Heart right ventricle (tissue), 16 donors: ENCODE measurements at regions not wholly inside any gene's neighbourhood (a gene's known extent, or its start where the extent isn't known, plus 50 kb on each side); places are given as distances from the start of the nearest gene placed in this dataset.

Experiments
- ATAC-seq, 8 donors: fragments of 200-7000 bp; cut with Tn5 transposase; one replicate each; pipeline ENCODE4 v1.9.1; 2020; ENCODE audit warnings: mild to moderate bottlenecking in 8 of 8, moderate library complexity in 8 of 8, moderate number of reproducible peaks in 1 of 8
- DNase-seq, 2 donors: peaks; one replicate each; pipeline ENCODE4 v3.0.0-alpha.2; 2020
- H3K27ac ChIP-seq, 10 donors: fragments of 200-600 bp; sonication (generic) in 2 of 10; one replicate each; pipeline versions ENCODE4 v1.5.0 to v1.8.0; 2020 to 2022; ENCODE audit warnings: mild to moderate bottlenecking in 3 of 10
- H3K27me3 ChIP-seq, 7 donors: fragments of 200-600 bp; one replicate each; pipeline ENCODE4 v1.8.0; 2021 to 2022; ENCODE audit warnings: mild to moderate bottlenecking in 2 of 7
- H3K36me3 ChIP-seq, 9 donors: fragments of 200-600 bp; sonication (generic) in 1 of 9; one replicate each; pipeline versions ENCODE4 v1.5.0 to v1.8.0; 2020 to 2022; ENCODE audit warnings: mild to moderate bottlenecking in 2 of 9
- H3K4me1 ChIP-seq, 9 donors: fragments of 200-600 bp; sonication (generic) in 1 of 9; one replicate each; pipeline versions ENCODE4 v1.5.0 to v1.8.0; 2020 to 2022; ENCODE audit warnings: mild to moderate bottlenecking in 4 of 9
- H3K4me3 ChIP-seq, 10 donors: fragments of 200-600 bp; sonication (generic) in 2 of 10; one replicate each; pipeline versions ENCODE4 v1.5.0 to v1.8.0; 2020 to 2022; ENCODE audit warnings: mild to moderate bottlenecking in 7 of 10, moderate library complexity in 2 of 10
- H3K9me3 ChIP-seq, 11 donors: fragments of 200-600 bp in 10 of 11; sonication (generic) in 2 of 11; one replicate each; pipeline versions ENCODE4 v1.5.0 to v1.8.0; 2013 to 2022; ENCODE audit warnings: mild to moderate bottlenecking in 2 of 11, control low read depth in 1 of 11, moderate library complexity in 1 of 11
- CTCF ChIP-seq, 9 donors: fragments of 200-600 bp; sonication (generic) in 2 of 9; IDR thresholded peaks; one replicate each; pipeline versions ENCODE4 v1.5.0 to v1.8.0; 2021 to 2022; ENCODE audit warnings: antibody characterized with exemption in 9 of 9, mild to moderate bottlenecking in 5 of 9, moderate library complexity in 1 of 9
- WGBS, 2 donors: extraction: QIAGEN DNeasy Blood & Tissue Kit; methylation state at CpG; one replicate each; pipeline ENCODE4 v1.1.7; 2013; ENCODE audit warnings: inconsistent platforms in 1 of 2; 5-methylcytosine and 5-hydroxymethylcytosine counted together
- intact Hi-C, 10 donors: fragments of 100-400 bp; cut with DNase I; formaldehyde crosslinking; loops; one replicate each; pipeline versions ENCODE4 v1.11.1 to v1.14.2; 2022
- donor health status: Arrhythmogenic right ventricular cardiomyopathy.
- donor health status: ischemic (EF 13 %, LVEDD 7.1; RV severe dilation, severe dysfunction).
- donor health status: healthy with polysubstance abuse.
- donor health status: DM: no; HTN: yes; CAD: no.
- donor health status: DM: no; HTN: no; CAD: no.
- donor health status: ischemic (EF 25% LVEDD 6.9; RV normal size, moderate dysfunction).
- donor health status: ischemic (EF 25% LVEDD 5.7; RV mildly dilated, moderate dysfunction).
- donor health status: healthy.
- donor health status: DM: yes; HTN: yes; CAD: no.
- donor health status: Ischemic cardiomyopathy.
- donor health status: ischemic (EF 35%, LVEDD 5.7; RV mildly dilated, moderate dysfunction).
- donor health status: nonischemic (EF 11% LVEDD 7.7; RV severe dilation, severe dysfunction).
- donor health status: DM: yes; HTN: yes; CAD: no.
- donor health status: PGD.
- donor health status: ischemic (EF 29% LVEDD 5.4; RV normal size, mild dysfunction).
- donor health status: nonischemic (EF 23%, LVEDD 6.1; RV moderate dilation, normal function).

DNA sequence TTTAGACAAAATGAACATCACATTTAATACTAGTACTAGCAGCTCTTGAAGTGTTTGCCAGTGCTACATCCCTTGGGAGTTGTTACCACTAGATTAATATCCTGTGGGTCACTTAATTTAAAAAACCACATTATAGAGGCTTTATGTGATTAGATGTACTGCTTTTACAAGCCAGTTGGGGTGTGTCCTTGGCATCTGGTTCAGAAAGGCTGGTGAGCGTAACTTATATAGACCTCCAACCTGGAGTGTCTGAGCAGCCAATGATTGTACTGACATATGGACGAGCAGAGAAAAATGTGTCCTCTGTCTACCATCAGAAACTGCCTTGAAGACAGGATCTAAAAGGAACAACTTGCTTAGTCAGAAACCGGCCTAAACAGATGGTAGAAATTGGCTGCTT lies 306.2 kb upstream of the ATP11B start:
- intact Hi-C loops: no loop called here
- Histone ChIP-seq H3K9me3 (no peaks in the 10 kb centered on the region), H3K27ac (no peak overlapping the region), H3K4me3 (no peak overlapping the region), H3K36me3 (no peaks in the 10 kb centered on the region), H3K27me3 (peaks cover 0 to 10% (median 0%) of the 10 kb centered on the region in 7 donors), H3K4me1 (no peaks in the 10 kb centered on the region)
- no peak for DNase-seq
- no peak for ATAC-seq
- 71 to 76% methylated on average over 3 of the region's 3 CpGs for WGBS, 2 donors
- TF ChIP-seq CTCF (IDR thresholded peaks at IDR 0.05): no peak

DNA sequence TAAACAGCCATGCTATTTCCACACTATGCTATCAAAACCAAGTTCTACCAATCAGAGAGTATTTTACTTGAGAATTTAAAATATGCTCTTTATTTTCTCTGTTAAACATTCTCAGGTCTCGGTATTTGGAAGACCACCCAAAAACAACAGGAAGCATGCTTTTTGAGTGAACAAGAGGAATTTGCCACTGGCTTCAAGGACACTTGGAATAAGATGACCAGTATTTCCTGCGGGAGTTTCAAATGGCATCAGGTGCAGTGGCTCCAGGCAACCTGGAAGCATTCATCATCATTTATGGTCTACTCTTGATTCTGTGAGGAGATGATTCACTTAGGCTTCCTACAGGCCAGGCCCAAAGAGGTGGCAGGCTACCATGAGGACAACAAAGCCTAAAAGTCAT lies 305.7 kb upstream of the ATP11B start:
- no peak overlapping the region for H3K27ac ChIP-seq
- DNase-seq: no peak
- no peaks in the 10 kb centered on the region for H3K4me1 ChIP-seq
- WGBS, 2 donors: 77 to 80% methylated on average over 2 of the region's 2 CpGs
- H3K27me3 ChIP-seq: peaks cover 0 to 10% (median 0%) of the 10 kb centered on the region in 7 donors
- no peaks in the 10 kb centered on the region for H3K36me3 ChIP-seq
- no peak for TF ChIP-seq CTCF (IDR thresholded peaks at IDR 0.05)
- no peaks in the 10 kb centered on the region for H3K9me3 ChIP-seq
- no peak overlapping the region for H3K4me3 ChIP-seq
- intact Hi-C loops: no loop called here
- ATAC-seq: no peak

GRCh38 chr3:182490596-182491491 lies 302.5 kb upstream of the ATP11B start:
- DNase-seq (no peak), ATAC-seq (no peak)
- Histone ChIP-seq H3K4me1 (no peaks in the 10 kb centered on the region), H3K9me3 (no peaks in the 10 kb centered on the region), H3K4me3 (no peak overlapping the region), H3K27me3 (peaks cover 0 to 5% (median 0%) of the 10 kb centered on the region in 7 donors), H3K27ac (no peak overlapping the region), H3K36me3 (no peaks in the 10 kb centered on the region)
- intact Hi-C loops: no loop called here
- WGBS, 2 donors: 44 to 50% methylated on average over 10 of the region's 10 CpGs
- peak in 8 of 9 donors; percentile 8 to 46 (median 32) for TF ChIP-seq CTCF (IDR thresholded peaks at IDR 0.05)

DNA sequence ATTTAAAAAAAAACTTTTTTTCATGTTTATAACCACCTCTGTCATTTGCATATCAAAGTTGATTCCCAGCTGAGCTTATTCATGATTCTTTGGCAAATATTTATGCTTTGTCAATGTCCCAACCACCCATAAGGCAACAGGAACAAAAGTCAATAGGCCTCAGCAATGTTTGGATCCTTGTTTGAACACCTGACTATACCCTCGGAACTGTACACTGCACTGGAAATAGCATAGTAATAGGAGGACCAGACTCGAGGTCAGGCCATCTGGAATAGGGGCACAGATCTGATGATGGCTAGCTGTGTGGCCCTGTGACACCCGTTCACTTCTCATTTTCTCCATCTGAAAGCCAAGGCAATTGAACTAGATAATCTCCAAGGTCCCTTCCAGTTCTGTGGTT lies 301.7 kb upstream of the ATP11B start:
- intact Hi-C loops: no loop called here
- no peaks in the 10 kb centered on the region for H3K4me1 ChIP-seq
- ATAC-seq: no peak
- H3K36me3 ChIP-seq: no peaks in the 10 kb centered on the region
- H3K27ac ChIP-seq: no peak overlapping the region
- H3K9me3 ChIP-seq: no peaks in the 10 kb centered on the region
- DNase-seq: no peak
- no peak overlapping the region for H3K4me3 ChIP-seq
- 74 to 75% methylated on average over 3 of the region's 3 CpGs for WGBS, 2 donors
- no peak for TF ChIP-seq CTCF (IDR thresholded peaks at IDR 0.05)
- H3K27me3 ChIP-seq: no peaks in the 10 kb centered on the region
